GM19455 (cell line): ENCODE measurements at regions not wholly inside any gene's neighbourhood (a gene's known extent, or its start where the extent isn't known, plus 50 kb on each side); places are given as distances from the start of the nearest gene placed in this dataset.

ENCODE experiments used
- ATAC-seq: cut with Tn5 transposase; IDR thresholded peaks from one replicate; pipeline ENCODE4 v1.9.1; 2021; ENCODE audit not compliant: unreplicated experiment

GRCh38 chr5:165296401-165297130, 1791.1 kb downstream of the MAT2B start:
- no peak for ATAC-seq

- ATAC-seq = no peak
Observed at GRCh38 chr5:165304193-165304827, 1798.9 kb downstream of the MAT2B start.

- ATAC-seq = no peak
Observed at GRCh38 chr5:165305596-165305995, 1800.2 kb downstream of the MAT2B start.

- no peak for ATAC-seq
Observed at GRCh38 chr5:165309446-165309845, 1804.0 kb downstream of the MAT2B start.

GRCh38 chr5:165310031-165310430, 1804.6 kb downstream of the MAT2B start:
- ATAC-seq = no peak

GRCh38 chr5:165321912-165322311, 1816.5 kb downstream of the MAT2B start:
- no peak for ATAC-seq

GRCh38 chr5:165325221-165325620, 1819.8 kb downstream of the MAT2B start:
- ATAC-seq = no peak

- ATAC-seq = no peak
Observed at GRCh38 chr5:165327631-165328030, 1822.2 kb downstream of the MAT2B start.

GRCh38 chr5:165328846-165329245, 1823.4 kb downstream of the MAT2B start:
- no peak for ATAC-seq

GRCh38 chr5:165333623-165334022, 1828.2 kb downstream of the MAT2B start:
- ATAC-seq = no peak

GRCh38 chr5:165334201-165334600, 1828.8 kb downstream of the MAT2B start:
- ATAC-seq = no peak

- ATAC-seq = no peak
Observed at GRCh38 chr5:165349735-165350134, 1844.3 kb downstream of the MAT2B start.

GRCh38 chr5:165351342-165351741, 1845.9 kb downstream of the MAT2B start:
- ATAC-seq = no peak

GRCh38 chr5:165360366-165360765, 1854.9 kb downstream of the MAT2B start:
- ATAC-seq = no peak

GRCh38 chr5:165360784-165361542, 1855.5 kb downstream of the MAT2B start:
- ATAC-seq = no peak

GRCh38 chr5:165370233-165370632, 1864.8 kb downstream of the MAT2B start:
- ATAC-seq = no peak

- ATAC-seq = no peak
Observed at GRCh38 chr5:165370794-165371193, 1865.4 kb downstream of the MAT2B start.

- ATAC-seq = no peak
Observed at GRCh38 chr5:165375201-165375600, 1869.8 kb downstream of the MAT2B start.

GRCh38 chr5:165393839-165394238, 1888.4 kb downstream of the MAT2B start:
- no peak for ATAC-seq

GRCh38 chr5:165397516-165397915, 1892.1 kb downstream of the MAT2B start:
- ATAC-seq = no peak

GRCh38 chr5:165400086-165400485, 1894.7 kb downstream of the MAT2B start:
- no peak for ATAC-seq

GRCh38 chr5:165404917-165405316, 1899.5 kb downstream of the MAT2B start:
- no peak for ATAC-seq
